HL-60 (cell line): ENCODE measurements at regions not wholly inside any gene's neighbourhood (a gene's known extent, or its start where the extent isn't known, plus 50 kb on each side); places are given as distances from the start of the nearest gene placed in this dataset.

Experiments
- CTCF ChIP-seq: IDR thresholded peaks from one replicate; pipeline ENCODE4 v1.5.1; 2011; ENCODE audit warnings: low read length, control low read depth, inconsistent platforms; ENCODE audit not compliant: insufficient read depth
- TF ChIP-seq, protein P1 (sequence below): IDR thresholded peaks from 2 replicates; pipeline ENCODE4 v1.6.1; 2012; ENCODE audit warnings: low read depth; ENCODE audit not compliant: insufficient replicate concordance

- TF ChIP-seq CTCF = no peak
- TF ChIP-seq, protein P1, sequence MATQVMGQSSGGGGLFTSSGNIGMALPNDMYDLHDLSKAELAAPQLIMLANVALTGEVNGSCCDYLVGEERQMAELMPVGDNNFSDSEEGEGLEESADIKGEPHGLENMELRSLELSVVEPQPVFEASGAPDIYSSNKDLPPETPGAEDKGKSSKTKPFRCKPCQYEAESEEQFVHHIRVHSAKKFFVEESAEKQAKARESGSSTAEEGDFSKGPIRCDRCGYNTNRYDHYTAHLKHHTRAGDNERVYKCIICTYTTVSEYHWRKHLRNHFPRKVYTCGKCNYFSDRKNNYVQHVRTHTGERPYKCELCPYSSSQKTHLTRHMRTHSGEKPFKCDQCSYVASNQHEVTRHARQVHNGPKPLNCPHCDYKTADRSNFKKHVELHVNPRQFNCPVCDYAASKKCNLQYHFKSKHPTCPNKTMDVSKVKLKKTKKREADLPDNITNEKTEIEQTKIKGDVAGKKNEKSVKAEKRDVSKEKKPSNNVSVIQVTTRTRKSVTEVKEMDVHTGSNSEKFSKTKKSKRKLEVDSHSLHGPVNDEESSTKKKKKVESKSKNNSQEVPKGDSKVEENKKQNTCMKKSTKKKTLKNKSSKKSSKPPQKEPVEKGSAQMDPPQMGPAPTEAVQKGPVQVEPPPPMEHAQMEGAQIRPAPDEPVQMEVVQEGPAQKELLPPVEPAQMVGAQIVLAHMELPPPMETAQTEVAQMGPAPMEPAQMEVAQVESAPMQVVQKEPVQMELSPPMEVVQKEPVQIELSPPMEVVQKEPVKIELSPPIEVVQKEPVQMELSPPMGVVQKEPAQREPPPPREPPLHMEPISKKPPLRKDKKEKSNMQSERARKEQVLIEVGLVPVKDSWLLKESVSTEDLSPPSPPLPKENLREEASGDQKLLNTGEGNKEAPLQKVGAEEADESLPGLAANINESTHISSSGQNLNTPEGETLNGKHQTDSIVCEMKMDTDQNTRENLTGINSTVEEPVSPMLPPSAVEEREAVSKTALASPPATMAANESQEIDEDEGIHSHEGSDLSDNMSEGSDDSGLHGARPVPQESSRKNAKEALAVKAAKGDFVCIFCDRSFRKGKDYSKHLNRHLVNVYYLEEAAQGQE = no peak
These were observed 406.0 kb downstream of the PLA2G4A start for GRCh38 chr1:187234706-187235105.
